Testis (tissue), 2 donors: ENCODE measurements at regions not wholly inside any gene's neighbourhood (a gene's known extent, or its start where the extent isn't known, plus 50 kb on each side); places are given as distances from the start of the nearest gene placed in this dataset.

Experiments used
- DNase-seq: peaks from one replicate; pipeline ENCODE4 v3.0.0-alpha.2; 2019
- H3K27ac ChIP-seq, 2 donors: fragments of 200-600 bp; sonication (generic); one replicate each; pipeline ENCODE4 v1.5.1; 2019
- H3K27me3 ChIP-seq: fragments of 200-600 bp; sonication (generic); one replicate; pipeline ENCODE4 v1.5.1; 2019
- H3K36me3 ChIP-seq: fragments of 200-600 bp; sonication (generic); one replicate; pipeline ENCODE4 v1.5.1; 2017; ENCODE audit warnings: low read depth; ENCODE audit errors: missing control alignments
- H3K4me1 ChIP-seq: fragments of 200-600 bp; sonication (generic); one replicate; pipeline ENCODE4 v1.5.1; 2019
- H3K4me3 ChIP-seq, 2 donors: fragments of 200-600 bp; sonication (generic); one replicate each; pipeline ENCODE4 v1.5.1; 2017 to 2019
- H3K9me3 ChIP-seq: fragments of 200-600 bp; sonication (generic); one replicate; pipeline ENCODE4 v1.5.1; 2017
- POLR2A ChIP-seq: fragments of 450-650 bp; IDR thresholded peaks from one replicate; pipeline ENCODE4 v1.6.1; 2017; ENCODE audit warnings: antibody characterized with exemption, mild to moderate bottlenecking, moderate library complexity
- WGBS, 2 donors: methylation state at CpG; one replicate each; pipeline ENCODE4 v1.1.5; 2018; 5-methylcytosine and 5-hydroxymethylcytosine counted together
- intact Hi-C: fragments of 100-400 bp; cut with DNase I; formaldehyde crosslinking; loops from one replicate; pipeline ENCODE4 v1.15.1; 2023; ENCODE audit warnings: low total_unique reads
- TF ChIP-seq, protein P1 (sequence below), 3 experiments: fragments of 450-650 bp in 2 of 3; fragments of 200-600 bp in 1 of 3; sonication (generic) in 1 of 3; IDR thresholded peaks; one replicate each; pipeline ENCODE4 v1.5.1; 2016 to 2019; ENCODE audit warnings: antibody characterized with exemption in 3 of 3, mild to moderate bottlenecking in 2 of 3, moderate library complexity in 1 of 3

DNA sequence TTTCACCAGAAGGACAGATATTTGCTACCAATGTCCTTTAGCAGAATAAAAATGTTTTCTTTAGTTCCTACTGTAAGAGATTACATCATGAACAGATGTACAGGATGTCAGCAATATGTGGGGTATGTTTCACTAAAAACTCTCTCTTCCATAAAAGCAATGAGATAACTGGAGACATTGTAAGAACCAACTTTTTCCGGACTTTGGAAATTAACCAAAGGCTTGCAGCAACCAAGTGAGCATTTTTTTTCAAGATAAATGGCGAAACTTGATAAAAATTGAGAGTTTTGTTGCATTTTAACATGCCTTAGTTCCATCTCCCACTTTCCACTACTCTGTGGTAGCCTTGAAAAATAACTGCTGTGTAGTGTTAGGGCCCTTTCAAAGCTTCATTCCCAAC lies 429.8 kb upstream of the CDH2 start:
- H3K4me3 ChIP-seq = no peak overlapping the region
- no peaks in the 10 kb centered on the region for H3K9me3 ChIP-seq
- no peak overlapping the region for H3K27ac ChIP-seq
- 41 to 44% methylated on average over 2 of the region's 2 CpGs for WGBS, 2 donors
- no peaks in the 10 kb centered on the region for H3K4me1 ChIP-seq
- no peaks in the 10 kb centered on the region for H3K27me3 ChIP-seq
- no peaks in the 10 kb centered on the region for H3K36me3 ChIP-seq
- no peak for DNase-seq
- TF ChIP-seq, protein P1, sequence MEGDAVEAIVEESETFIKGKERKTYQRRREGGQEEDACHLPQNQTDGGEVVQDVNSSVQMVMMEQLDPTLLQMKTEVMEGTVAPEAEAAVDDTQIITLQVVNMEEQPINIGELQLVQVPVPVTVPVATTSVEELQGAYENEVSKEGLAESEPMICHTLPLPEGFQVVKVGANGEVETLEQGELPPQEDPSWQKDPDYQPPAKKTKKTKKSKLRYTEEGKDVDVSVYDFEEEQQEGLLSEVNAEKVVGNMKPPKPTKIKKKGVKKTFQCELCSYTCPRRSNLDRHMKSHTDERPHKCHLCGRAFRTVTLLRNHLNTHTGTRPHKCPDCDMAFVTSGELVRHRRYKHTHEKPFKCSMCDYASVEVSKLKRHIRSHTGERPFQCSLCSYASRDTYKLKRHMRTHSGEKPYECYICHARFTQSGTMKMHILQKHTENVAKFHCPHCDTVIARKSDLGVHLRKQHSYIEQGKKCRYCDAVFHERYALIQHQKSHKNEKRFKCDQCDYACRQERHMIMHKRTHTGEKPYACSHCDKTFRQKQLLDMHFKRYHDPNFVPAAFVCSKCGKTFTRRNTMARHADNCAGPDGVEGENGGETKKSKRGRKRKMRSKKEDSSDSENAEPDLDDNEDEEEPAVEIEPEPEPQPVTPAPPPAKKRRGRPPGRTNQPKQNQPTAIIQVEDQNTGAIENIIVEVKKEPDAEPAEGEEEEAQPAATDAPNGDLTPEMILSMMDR (IDR thresholded peaks at IDR 0.05) = no peak
- TF ChIP-seq POLR2A = no peak
- intact Hi-C loops = no loop called here

DNA sequence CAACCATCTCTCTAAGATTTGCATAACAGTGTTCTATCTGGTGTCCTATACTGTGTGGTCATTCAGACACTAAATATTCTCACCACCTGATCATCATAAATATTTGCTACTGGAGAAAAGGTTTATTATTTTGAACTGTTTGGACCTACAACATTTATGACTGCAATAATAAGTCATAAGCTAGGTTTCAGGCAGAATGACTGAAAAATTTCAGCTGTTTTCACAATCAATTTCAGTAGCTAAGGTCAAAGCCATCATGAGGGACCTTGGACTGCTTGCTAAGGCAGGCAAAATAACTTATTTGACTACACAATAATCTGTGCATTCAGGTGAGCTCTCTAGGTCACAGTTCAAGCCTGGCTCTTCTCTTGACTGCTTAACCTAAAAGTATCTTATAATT lies 425.5 kb upstream of the CDH2 start:
- DNase-seq = no peak
- H3K4me1 ChIP-seq = no peaks in the 10 kb centered on the region
- H3K27me3 ChIP-seq = no peaks in the 10 kb centered on the region
- H3K9me3 ChIP-seq = no peaks in the 10 kb centered on the region
- intact Hi-C loops = no loop called here
- H3K36me3 ChIP-seq = no peaks in the 10 kb centered on the region
- TF ChIP-seq, protein P1 (IDR thresholded peaks at IDR 0.05) = no peak
- no peak for TF ChIP-seq POLR2A
- no peak overlapping the region for H3K27ac ChIP-seq
- no peak overlapping the region for H3K4me3 ChIP-seq

DNA sequence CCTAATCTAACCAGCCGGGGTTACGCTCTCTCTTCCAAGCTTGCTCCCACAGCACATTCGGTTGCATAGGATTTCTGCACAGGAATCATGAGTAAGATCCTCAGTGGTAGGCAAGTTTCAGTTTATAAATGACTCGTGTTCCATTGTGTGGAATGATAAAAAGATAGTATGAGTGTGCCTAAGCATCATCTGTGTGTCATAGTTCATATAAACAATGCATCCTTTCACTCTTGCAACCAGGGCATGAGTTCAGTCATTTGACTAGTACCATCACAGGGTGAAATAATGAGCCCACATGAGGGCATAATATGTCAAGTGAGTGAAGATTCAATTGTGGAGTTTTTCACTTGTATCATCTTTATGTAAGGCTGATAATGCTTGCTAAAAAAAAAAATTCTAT lies 417.1 kb upstream of the CDH2 start:
- no peaks in the 10 kb centered on the region for H3K36me3 ChIP-seq
- TF ChIP-seq, protein P1 (IDR thresholded peaks at IDR 0.05) = no peak
- no peak for TF ChIP-seq POLR2A
- H3K4me3 ChIP-seq = no peak overlapping the region
- intact Hi-C loops = no loop called here
- no peak overlapping the region for H3K27ac ChIP-seq
- no peaks in the 10 kb centered on the region for H3K27me3 ChIP-seq
- WGBS, 2 donors = 85 to 87% methylated on average over 4 of the region's 4 CpGs
- DNase-seq = no peak
- H3K4me1 ChIP-seq = no peaks in the 10 kb centered on the region
- H3K9me3 ChIP-seq = no peaks in the 10 kb centered on the region

DNA sequence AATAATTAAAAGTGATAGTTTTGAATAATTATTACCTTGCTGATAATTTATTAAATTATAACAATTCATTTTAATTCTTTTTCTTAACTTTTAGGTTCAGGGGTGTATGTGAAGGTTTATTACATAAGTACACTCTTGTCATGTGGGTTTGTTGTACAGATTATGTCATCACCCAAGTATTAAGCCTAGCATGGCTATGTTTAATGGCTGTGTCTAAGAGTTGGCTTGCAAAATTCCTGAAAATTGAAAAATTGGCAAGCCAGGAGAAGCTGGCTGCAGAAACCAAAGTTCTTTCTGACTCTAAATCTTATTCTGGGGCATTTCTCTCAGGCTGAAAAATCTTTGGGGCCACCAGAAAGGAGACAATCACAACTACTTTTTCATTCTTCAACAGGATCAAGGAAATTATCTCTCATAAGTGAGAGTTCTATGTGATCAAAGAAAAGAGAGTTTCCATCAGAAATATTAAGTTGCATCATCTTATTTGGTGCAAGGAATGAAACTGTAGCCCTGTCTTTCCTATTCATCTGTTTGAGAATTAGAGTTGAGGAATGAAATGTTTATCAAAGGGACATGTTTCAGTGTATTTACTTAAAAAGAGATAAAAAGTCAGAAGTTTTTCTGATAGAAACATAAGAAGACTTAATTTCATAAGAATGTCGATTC lies 412.1 kb upstream of the CDH2 start:
- Histone ChIP-seq H3K4me1 (no peaks in the 10 kb centered on the region), H3K9me3 (no peaks in the 10 kb centered on the region)

DNA sequence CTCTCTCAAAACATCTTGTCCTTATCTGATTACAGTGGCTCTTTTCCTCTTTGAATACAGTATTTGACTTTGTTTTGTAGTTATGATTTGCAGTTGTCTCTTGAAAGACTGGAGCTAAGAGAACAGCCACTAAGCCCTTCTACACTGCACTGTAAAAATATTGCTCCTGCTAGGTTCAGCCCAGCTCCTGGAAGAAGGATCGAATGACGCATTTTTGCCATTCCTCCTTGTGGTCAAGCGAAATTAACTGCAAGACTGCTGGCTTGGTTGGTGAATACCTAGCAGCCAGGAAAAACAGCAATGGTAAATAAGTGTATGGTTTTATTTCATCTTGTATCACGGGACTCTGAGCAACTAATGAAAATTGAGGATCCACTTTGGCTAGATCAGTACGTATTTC lies 407.8 kb upstream of the CDH2 start:
- Histone ChIP-seq H3K27ac (no peak overlapping the region), H3K36me3 (no peaks in the 10 kb centered on the region), H3K27me3 (no peaks in the 10 kb centered on the region), H3K4me1 (no peaks in the 10 kb centered on the region), H3K4me3 (no peak overlapping the region), H3K9me3 (no peaks in the 10 kb centered on the region)
- TF ChIP-seq, protein P1 (IDR thresholded peaks at IDR 0.05) = no peak
- no peak for TF ChIP-seq POLR2A
- 75 to 76% methylated on average over 5 of the region's 5 CpGs for WGBS, 2 donors
- intact Hi-C loops = no loop called here
- no peak for DNase-seq

More for the DNA sequence above, 412.1 kb upstream of the CDH2 start:
- intact Hi-C loops = no loop called here
- TF ChIP-seq, protein P1 (IDR thresholded peaks at IDR 0.05) = no peak
- no peak for TF ChIP-seq POLR2A
- no peak for DNase-seq
- Histone ChIP-seq H3K27ac (no peak overlapping the region), H3K27me3 (no peaks in the 10 kb centered on the region), H3K4me3 (no peak overlapping the region), H3K36me3 (no peaks in the 10 kb centered on the region)
- WGBS, 2 donors = 83 to 96% methylated on average over 1 of the region's 1 CpG
